Activated CD4-positive, alpha-beta T cell treated with anti-CD3 and anti-CD28 coated beads for 24 hours (primary cell): ENCODE measurements at regions not wholly inside any gene's neighbourhood (a gene's known extent, or its start where the extent isn't known, plus 50 kb on each side); places are given as distances from the start of the nearest gene placed in this dataset.

Experiments used
- DNase-seq, 2 donors: peaks; one replicate each; pipeline ENCODE4 v3.0.0-alpha.2; 2020; ENCODE audit warnings: low read depth in 2 of 2

DNA sequence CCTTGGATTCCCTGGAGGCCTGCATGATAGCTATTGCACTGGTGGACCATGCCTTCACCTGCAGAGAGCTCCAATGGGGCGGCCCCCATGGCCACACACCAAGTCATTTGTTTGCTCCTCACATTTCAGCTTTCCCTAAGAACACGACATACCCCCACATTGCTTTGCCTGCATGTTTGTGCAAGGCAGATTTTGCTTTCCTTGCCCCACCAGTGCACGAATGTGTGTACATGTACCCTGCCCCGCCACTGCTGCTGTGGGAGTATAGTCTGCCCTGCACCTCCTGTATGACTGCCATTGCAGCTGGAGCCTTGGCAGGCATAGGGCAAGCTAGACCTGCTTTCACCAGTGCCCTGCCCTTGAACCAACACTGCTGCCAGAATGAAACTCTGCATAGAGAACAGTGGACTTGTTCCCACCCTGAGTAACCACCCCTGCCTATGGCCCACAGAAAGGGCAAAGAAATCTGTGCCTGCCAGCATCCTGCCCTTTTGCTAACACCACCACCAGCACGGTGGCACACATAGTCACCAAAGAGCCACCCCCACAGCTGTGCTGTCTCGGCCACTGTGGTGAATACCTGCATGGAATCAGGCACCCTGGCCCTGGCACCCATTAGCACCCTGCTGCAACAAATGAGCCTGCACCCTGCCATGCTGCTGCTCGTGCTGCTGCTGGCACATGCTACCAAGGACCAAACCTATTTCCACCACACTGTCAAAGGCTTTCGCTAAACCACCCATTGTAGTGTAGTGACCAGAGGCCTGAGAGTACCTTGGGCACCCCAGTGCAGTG, 661.7 kb upstream of the FAM241A start:
- DNase-seq, result no peak

DNA sequence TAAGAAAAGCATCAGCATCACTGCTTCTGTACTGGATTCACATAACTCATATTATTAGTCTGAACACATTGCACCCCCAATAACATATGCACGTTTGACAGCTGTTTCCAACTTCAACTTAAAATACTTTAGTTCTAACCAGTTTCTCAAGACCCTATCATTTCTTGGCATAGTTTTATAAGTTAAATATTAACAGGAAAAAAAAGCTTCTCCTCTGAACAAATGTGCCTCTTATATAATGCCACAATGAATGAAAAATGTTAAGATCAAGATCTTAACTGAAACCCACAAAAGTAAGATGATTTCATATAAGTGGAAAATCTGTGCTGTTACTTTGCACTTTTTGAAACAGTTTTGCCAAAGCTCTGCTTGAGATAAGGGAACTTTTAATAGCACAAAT, 652.8 kb upstream of the FAM241A start:
- DNase-seq, result no peak

DNA sequence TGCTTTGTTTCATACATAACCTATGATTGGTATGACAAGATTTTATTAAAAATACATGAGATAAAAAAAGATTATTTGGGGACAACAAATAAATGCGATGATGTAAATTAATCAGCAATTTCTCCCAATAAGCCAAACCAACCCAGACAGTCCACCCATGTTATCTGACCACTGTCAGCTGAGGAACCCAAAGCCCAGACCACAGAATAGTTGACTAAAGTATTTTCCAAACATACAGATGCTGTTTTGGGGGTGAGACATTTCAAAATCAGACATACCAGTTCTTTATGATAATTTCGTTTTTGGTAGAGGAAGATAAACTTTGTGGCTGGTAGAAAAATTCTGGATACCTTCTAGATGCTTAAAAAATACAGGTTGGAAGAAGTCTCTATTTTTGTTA, 650.8 kb upstream of the FAM241A start:
- no peak for DNase-seq

DNA sequence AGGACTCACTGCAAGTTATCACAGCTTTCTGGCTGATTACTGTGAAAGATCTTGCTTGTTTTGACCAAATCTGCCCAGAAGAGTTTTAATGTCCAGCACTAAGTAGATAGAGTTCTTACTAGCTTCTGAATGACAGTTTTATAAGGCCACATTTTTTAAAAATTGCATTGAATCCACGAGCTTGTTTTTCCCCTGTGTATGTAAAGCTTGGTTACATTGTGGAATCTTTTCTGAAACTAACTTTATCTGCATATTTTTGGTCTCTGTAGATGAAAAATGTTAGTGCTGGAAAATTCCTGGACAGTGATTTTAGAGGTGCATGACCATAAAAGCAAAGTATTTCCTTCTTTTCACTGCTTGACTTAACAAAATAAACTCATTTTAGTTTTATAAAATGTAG, 650.3 kb upstream of the FAM241A start:
- no peak for DNase-seq

DNA sequence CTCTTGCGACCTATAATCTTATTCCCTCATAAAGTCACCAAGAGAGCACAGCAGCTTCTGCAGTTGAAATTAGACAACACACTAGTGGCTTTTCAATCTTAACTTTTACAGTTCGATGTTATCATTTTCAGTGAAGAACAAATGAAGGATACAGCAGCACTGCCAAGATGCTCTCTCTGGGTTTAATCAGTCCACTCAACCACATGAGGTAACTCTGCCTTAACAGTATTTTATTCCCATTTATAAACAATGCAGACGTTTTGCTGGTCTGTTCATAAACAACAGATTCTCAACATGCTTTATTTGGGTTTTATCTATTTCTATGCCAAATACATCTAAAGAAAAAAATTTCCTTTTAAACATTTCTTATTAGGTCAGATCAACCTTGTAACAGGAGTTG, 646.0 kb upstream of the FAM241A start:
- no peak for DNase-seq

DNA sequence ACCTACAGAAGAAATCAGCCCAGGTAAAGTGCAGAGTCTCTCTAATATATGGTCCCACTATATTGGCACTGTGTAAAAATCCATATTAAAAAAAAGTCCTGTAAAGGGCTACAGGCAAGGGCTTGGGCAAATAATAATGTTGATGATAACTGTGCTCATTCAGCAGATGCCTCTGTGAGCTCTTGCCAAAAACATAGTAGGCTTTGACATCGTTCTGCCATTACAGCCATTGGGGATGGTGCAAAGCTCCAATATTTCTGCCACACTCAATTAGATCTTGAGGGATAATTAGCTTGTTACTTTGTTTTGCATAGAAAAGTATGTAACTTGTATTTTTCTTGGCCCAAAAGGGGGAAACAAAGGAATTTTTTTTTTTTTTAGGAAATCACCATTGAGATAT, 645.5 kb upstream of the FAM241A start:
- DNase-seq, result no peak

DNA sequence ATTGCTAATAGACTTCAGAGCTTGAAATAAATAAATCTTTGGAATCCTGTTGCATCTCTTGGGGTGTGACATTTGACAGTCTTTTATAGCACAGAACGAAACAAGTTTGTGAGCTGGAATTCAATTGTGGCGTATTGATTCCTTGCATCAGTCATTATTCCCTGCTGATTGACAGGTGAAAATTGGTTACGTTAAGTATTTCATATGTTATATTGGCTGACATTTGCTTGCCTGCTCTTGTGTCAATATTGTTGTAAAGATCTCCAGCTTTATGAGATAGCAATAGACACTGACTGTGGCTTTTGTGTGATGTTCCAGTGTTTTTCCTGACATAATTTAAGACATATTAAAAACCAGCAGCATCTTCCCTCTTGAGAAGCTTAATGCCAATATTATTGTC, 644.4 kb upstream of the FAM241A start:
- DNase-seq, result no peak

DNA sequence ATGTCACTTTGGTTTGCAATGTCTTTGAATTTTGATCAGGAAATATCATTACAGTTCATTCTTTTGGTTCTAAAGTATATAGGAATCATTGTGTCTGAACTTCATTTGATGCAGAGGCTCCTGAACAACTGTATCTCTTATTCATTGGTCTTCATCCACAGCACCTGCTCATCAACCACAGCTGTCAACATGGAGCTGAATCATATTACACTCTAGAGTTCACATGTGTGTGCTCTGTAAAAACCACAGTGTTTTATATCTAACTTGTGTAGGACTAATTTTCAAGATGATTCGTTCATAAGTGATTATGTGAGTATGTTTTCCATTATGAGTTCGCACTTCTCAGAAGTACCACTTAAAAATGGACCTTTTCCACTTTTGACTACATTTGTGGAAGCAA, 643.3 kb upstream of the FAM241A start:
- no peak for DNase-seq

DNA sequence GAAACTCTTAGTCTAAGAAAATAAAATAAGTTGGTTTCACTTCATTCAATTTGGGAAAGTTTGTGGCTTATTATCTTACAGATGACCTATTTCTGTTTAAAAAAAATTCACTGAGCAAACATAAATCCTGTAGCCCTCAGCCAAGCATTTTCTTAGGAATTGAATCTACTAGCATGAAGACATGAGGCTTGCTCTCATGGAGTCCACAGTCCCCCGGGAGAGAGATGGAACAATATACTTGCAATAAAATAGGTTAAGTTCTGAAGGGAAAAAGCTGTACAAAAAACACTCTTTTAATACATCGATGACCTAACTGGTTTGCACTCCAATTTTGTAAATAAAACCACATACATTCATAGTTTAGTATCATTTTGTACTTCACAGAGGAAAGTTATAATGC, 642.6 kb upstream of the FAM241A start:
- DNase-seq, result no peak

DNA sequence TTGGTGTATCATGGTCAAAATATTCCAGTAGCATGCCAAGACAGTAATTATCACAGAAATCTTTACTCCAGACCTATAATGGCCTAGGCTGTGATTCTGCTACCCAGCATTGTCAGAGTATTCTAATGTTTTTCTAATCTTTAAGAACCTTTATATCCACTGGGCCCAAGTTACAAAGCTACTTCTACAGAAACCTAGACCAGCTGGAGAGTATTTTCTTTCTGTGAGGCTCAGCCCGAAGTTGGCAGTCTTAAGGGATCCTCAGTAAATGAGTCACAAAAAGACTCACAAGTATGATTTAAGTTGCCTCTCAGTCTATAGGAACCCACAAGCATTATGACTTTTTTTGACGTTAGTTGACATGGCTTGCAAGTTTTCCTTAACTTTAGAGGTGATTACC, 638.5 kb upstream of the FAM241A start:
- no peak for DNase-seq

DNA sequence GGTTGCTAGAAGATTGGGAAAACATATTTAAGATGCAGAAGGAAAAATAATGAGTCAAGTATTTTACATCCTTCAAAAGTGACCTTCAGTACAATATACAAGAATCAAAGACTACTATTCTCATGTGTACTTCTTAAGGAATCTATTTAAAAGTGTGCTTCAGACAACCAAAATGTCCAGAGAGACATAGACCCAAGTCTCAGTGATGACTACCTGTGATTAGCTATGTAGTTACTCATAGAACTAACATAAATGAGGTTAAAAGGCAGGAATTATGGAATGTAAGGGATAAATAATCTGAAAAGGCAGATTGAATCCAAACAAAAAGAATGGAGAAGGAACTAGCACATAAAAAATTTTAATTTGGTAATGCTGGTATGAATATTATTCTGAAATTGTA, 634.7 kb upstream of the FAM241A start:
- no peak for DNase-seq

DNA sequence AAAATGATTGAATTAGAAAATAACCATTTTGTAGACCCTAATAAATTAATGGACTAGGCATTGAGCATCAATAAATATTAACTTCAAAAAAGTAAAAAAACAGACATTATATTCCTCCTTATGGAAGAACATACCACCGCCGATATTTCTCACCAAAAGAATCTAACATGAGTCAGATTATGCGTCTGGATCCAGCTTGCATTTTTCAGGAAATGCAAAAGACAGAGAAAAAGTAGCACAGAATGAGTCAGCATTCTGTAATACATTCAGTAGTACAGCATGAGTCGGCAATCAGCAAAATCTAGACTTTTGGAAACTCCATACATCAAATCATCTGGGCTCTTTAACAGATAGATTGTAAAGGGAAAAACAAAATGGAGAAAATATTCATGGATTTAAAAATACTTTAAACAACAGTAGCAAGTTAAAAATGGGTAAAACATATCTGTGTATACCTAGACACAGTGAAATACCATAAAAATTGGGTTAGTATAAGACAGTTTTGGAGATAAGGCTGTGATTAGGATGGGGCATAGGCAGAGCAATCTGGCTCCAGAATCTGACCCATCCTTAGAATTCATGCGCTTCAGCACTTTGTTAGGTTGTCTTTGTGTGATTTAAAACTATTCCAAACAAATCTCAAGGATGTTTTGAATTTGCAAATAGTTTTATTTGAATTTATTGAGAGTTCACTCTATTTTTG, 633.0 kb upstream of the FAM241A start:
- DNase-seq, result no peak

DNA sequence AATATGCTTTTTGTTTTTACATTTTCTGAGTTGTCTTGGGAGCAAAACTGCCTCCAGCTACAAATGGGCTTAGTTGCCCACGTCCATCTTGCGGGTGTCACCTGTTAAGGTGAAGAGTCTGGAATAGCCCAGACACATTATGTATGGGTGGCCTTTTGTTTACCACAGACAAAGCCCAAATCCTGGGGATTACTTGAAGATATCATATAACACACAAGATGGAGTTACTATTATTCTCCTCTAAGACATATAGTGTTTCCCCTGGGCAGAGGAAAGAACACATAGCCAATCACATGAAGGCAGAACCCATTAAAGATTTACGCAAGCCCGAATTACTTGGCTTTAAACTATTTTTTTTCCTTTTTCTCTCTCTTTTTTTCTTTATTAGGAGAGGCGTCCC, 625.6 kb upstream of the FAM241A start:
- DNase-seq, result no peak

DNA sequence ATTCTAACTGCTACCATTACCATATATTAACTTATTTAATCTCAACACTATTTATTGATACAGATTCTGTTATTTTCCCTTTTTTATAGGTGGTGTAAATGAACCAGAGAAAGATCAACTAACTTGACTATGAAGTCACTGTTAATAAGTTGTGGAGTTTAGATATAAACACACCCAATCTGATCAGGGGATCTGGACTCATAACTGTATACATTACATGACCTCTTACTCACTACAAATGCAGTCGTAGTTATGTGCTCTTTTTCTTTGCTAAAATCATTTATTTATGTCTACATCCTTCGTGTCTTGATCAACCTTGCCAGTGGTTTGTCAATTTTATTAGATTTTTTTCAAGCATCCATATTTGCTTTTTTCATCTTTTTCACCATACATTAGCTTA, 614.8 kb upstream of the FAM241A start:
- no peak for DNase-seq

DNA sequence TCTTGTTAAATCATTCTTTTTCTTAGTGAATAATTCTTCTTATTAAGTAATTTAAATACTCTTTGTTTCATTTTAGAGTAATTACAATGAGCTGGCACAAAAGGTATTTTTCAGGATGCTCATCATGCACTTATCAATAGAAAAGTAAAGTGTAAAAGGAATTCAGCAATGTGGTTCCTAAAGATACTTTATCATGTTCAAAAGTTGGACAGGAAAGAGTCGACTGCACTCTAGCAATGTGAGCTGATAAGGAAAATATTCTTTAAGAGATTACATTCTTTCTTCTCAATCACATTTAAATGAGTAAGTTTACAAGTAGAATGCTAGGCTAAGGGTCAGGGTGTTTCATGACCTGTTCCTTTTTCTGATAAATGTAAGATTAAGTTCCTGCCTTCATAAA, 609.5 kb upstream of the FAM241A start:
- DNase-seq, result no peak

DNA sequence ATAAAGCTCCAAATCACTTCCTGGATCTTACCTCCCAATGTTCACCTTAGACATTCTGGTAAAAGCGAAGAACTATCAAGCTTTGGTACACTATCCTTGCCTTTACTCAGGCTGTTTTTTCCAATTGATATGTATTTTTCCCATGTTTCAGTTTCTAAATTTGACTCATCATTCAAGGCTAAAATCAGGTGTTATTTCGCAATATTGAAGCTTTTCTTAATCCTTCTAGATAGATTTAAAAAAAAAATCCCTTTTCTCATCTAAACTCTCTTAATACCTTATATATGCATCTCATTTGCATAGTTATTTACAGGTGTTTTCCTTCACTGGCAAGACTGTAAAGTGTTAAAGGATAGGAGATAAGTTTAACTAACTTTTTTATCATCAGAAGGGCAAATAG, 608.1 kb upstream of the FAM241A start:
- no peak for DNase-seq

DNA sequence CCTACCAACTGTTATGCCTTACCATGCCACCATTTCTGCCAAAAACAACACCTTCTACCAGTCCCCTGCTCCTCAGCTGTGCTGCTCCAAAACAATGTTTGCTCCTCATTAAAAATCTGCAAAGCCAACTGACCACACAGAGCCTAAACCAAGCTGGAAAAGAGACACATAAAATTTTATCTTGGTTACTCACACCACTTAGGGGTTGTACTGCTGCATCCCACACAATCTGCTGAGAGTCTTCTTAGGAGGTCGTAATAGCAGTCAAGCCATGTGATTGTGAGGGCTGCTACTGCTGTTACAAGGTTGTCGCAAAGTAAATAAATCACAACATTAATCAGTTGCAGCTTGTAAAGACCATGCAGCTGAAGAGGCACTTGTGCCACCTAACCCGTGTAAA, 607.4 kb upstream of the FAM241A start:
- DNase-seq, result no peak

DNA sequence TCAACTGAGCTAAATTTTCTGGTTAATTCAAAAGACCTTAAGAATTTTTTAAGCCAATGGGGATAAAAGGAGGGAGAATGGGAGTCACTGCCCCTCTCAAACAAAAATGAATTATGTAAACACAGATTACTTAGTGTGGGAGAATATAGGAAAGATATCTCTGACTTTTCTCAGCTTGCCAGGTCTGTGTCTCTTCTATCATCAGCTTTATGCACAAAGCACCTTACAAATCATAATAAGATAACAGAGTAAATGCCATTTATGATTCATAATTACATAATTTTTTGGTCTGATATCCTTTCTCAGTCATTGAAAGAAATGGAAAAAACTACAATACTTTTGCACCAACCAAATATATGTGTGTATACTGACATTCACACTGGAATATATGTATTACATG, 604.6 kb upstream of the FAM241A start:
- DNase-seq, result no peak

DNA sequence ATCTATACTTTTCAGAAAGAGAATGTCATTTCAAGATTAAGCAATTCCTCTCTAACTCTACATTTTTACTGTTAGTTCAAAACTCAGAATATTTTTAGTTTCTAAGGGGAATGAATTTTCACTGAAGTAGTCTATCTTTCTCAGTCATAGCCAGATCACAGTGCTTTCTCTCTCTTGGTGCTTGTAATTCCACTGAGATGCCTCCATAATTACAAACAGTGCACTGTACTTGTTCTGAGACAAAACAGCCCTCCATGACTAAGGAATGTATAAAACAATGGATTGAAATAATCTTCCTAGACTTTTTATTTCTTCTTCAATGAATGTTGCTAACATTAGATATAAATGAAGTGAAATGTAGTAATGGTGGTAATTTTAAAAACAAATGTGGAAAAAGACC, 603.2 kb upstream of the FAM241A start:
- no peak for DNase-seq

DNA sequence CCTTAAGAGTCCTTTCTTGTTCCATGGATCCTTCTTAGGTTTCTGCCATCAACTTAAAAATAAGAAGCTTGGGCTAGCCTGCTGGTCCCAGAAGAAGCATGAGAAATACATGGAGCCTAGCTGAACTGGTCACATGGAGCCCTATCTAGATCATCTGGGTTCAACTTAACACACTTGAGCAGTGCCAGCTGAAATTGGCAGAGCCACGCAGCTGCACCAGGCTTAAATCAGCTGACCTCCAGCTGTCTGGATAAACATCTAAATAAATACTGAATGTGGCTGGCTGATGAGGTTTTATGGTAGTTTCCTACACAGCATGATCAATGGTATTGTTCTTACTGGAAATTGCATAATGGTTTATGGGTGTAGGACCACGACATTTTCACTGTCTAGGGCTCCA, 598.4 kb upstream of the FAM241A start:
- DNase-seq, result no peak

DNA sequence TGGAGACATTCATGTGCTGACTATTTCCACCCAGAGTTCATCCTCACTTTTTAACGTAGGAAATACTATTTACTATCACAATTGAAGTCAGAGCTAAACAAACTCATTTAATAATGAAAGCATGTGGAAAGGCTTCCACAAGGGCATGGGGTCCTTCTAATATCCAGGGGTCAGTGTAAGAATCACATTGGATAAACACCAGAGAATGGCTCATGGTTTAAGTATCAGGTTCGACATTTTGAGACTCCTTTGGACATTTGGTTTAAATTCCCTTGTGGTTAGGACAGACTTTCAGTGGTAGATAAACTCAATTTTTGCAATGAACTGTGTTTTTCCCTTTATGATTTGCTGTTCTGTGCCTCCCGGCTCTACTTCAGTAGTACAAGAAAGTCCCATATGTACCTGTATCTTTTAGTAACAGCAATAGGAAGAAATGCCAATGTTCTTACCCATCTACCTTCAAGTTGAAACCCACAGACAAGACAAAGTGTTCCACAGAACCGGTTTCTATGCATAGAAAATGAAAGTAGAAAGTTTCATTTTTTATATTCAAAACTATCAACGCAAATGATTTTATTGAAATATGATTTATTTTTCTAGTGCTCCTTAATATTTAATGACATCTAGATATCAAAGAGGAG, 589.0 kb upstream of the FAM241A start:
- DNase-seq, result no peak

DNA sequence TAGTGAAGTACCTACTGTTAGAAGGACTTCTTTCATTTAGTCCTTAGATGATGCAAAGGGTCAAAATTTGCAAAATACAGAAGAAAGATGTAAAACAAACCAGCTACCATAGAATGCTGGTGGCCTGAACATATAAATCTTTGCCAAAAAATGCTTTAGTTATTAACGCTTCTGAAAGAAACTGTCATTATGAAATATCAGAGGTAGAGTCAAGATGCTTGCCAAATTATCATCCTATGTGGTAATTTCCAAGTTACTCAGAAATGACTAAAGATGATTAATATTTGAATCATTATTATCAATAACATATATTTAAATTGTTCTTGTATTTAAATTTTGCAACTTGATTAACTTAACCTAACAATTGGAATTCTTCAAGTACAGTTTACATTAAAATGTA, 588.4 kb upstream of the FAM241A start:
- no peak for DNase-seq

DNA sequence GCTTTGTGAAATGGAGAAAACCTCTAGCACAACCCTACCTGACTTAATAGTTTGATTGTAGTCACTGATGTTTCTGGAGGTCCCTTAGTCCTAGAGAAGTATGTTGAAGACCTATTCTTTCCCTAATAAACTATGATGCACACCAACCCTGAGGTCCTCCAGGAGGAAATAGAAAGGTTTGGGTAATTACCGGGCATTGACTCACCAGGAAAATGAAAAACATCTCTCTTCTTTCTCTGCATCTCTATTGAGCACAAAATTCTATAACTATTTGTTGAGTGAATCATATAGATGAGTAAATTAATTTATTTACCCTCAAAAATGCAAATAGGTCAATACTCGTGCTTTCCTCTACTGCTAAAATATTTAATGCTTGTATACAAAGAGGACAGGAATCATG, 582.4 kb upstream of the FAM241A start:
- DNase-seq, result no peak
